ENCODE measurements at regions not wholly inside any gene's neighbourhood (a gene's known extent, or its start where the extent isn't known, plus 50 kb on each side); places are given as distances from the start of the nearest gene placed in this dataset.

GRCh38 chr13:92984151-92984550 lies 242.5 kb upstream of the GPC6 start:
- no peak for DNase-seq
- H3K9me3 Mint-ChIP-seq: peaks cover 8% of the 10 kb centered on the region
- intact Hi-C loops (cut with micrococcal nuclease): no loop called here
- no peak for TF ChIP-seq CTCF (IDR thresholded peaks at IDR 0.05)
- no peaks in the 10 kb centered on the region for H3K36me3 Mint-ChIP-seq (ENCODE audit: low read depth)
- no peaks in the 10 kb centered on the region for H3K4me1 Mint-ChIP-seq (ENCODE audit: low read depth)
- no peak overlapping the region for H3K4me3 Mint-ChIP-seq
- H3K27ac Mint-ChIP-seq: no peak overlapping the region
- ATAC-seq: no peak
- H3K27me3 Mint-ChIP-seq: no peaks in the 10 kb centered on the region
- ChIA-PET CTCF (no interaction called here), POLR2A (no interaction called here)

- Mint-ChIP-seq H3K36me3 (ENCODE audit: low read depth) (no peaks in the 10 kb centered on the region), H3K27me3 (no peaks in the 10 kb centered on the region), H3K4me1 (ENCODE audit: low read depth) (no peaks in the 10 kb centered on the region), H3K27ac (no peak overlapping the region), H3K4me3 (no peak overlapping the region), H3K9me3 (peaks cover 11% of the 10 kb centered on the region)
- POLR2A ChIA-PET: no interaction called here
- intact Hi-C loops (cut with micrococcal nuclease): no loop called here
- TF ChIP-seq CTCF (IDR thresholded peaks at IDR 0.05): no peak
- ATAC-seq (no peak), DNase-seq (no peak)
- CTCF ChIA-PET: no interaction called here
These were observed 237.3 kb upstream of the GPC6 start for GRCh38 chr13:92989301-92989700.

GRCh38 chr13:92991692-92992091 lies 234.9 kb upstream of the GPC6 start:
- TF ChIP-seq CTCF (IDR thresholded peaks at IDR 0.05): no peak
- Mint-ChIP-seq H3K4me1 (ENCODE audit: low read depth) (no peaks in the 10 kb centered on the region), H3K9me3 (peaks cover 11% of the 10 kb centered on the region), H3K36me3 (ENCODE audit: low read depth) (no peaks in the 10 kb centered on the region), H3K27ac (no peak overlapping the region), H3K27me3 (no peaks in the 10 kb centered on the region), H3K4me3 (no peak overlapping the region)
- intact Hi-C loops (cut with micrococcal nuclease): no loop called here
- ChIA-PET POLR2A (no interaction called here), CTCF (no interaction called here)
- DNase-seq: no peak
- ATAC-seq: no peak

GRCh38 chr13:92994056-92994455 lies 232.6 kb upstream of the GPC6 start:
- no peaks in the 10 kb centered on the region for H3K4me1 Mint-ChIP-seq (ENCODE audit: low read depth)
- DNase-seq (no peak), ATAC-seq (no peak)
- no peak for TF ChIP-seq CTCF (IDR thresholded peaks at IDR 0.05)
- H3K36me3 Mint-ChIP-seq (ENCODE audit: low read depth): no peaks in the 10 kb centered on the region
- intact Hi-C loops (cut with micrococcal nuclease): no loop called here
- ChIA-PET POLR2A (no interaction called here), CTCF (no interaction called here)
- H3K27me3 Mint-ChIP-seq: no peaks in the 10 kb centered on the region
- H3K9me3 Mint-ChIP-seq: peaks cover 7% of the 10 kb centered on the region
- no peak overlapping the region for H3K27ac Mint-ChIP-seq
- H3K4me3 Mint-ChIP-seq: no peak overlapping the region

GRCh38 chr13:93001866-93002461 lies 224.6 kb upstream of the GPC6 start:
- H3K4me3 Mint-ChIP-seq: no peak overlapping the region
- H3K4me1 Mint-ChIP-seq (ENCODE audit: low read depth): no peaks in the 10 kb centered on the region
- TF ChIP-seq CTCF (IDR thresholded peaks at IDR 0.05): no peak
- ChIA-PET CTCF (no interaction called here), POLR2A (no interaction called here)
- H3K9me3 Mint-ChIP-seq: peaks cover 6% of the 10 kb centered on the region
- ATAC-seq (no peak), DNase-seq (no peak)
- H3K27me3 Mint-ChIP-seq: no peaks in the 10 kb centered on the region
- intact Hi-C loops (cut with micrococcal nuclease): no loop called here
- H3K27ac Mint-ChIP-seq: no peak overlapping the region
- no peaks in the 10 kb centered on the region for H3K36me3 Mint-ChIP-seq (ENCODE audit: low read depth)

All from activated CD8-positive, alpha-beta T cell treated with anti-CD3 and anti-CD28 coated beads for 36 hours (primary cell).